Keratinocyte (primary cell): ENCODE measurements at regions not wholly inside any gene's neighbourhood (a gene's known extent, or its start where the extent isn't known, plus 50 kb on each side); places are given as distances from the start of the nearest gene placed in this dataset.

ENCODE experiments used
- DNase-seq: peaks from one replicate; pipeline ENCODE4 v3.0.0-alpha.2; 2011; ENCODE audit warnings: low read depth, missing footprints, low spot score
- FAIRE-seq: peaks from 2 replicates; lab custom pipeline; 2011; peaks lifted over from hg19 to GRCh38; lab: Jason Lieb, UNC
- H2AFZ ChIP-seq: 2 replicates; pipeline ENCODE4 v1.6.0; 2012; ENCODE audit warnings: low read length, control low read depth, inconsistent platforms; ENCODE audit not compliant: control insufficient read depth
- H3K27ac ChIP-seq: 2 replicates; pipeline ENCODE4 v1.5.1; 2011; ENCODE audit warnings: low read length; ENCODE audit not compliant: control insufficient read depth, insufficient read depth
- H3K27me3 ChIP-seq: 3 replicates; pipeline ENCODE4 v1.6.0; 2011; ENCODE audit warnings: low read length; ENCODE audit not compliant: control insufficient read depth, insufficient read depth; ENCODE audit errors: extremely low read depth
- H3K36me3 ChIP-seq, 2 experiments: 2 replicates in 1 of 2; 3 replicates in 1 of 2; pipeline ENCODE4 v1.5.1; 2011; ENCODE audit warnings: low read length in 2 of 2, mild to moderate bottlenecking in 1 of 2; ENCODE audit not compliant: control insufficient read depth in 2 of 2, insufficient read depth in 2 of 2; ENCODE audit errors: extremely low read depth in 1 of 2
- H3K4me1 ChIP-seq: 3 replicates; pipeline ENCODE4 v1.5.1; 2011; ENCODE audit warnings: low read length; ENCODE audit not compliant: control insufficient read depth, insufficient read depth; ENCODE audit errors: extremely low read depth
- H3K4me2 ChIP-seq: 3 replicates; pipeline ENCODE4 v1.6.0; 2011; ENCODE audit warnings: low read depth, low read length; ENCODE audit not compliant: control insufficient read depth, insufficient read depth; ENCODE audit errors: extremely low read depth
- H3K4me3 ChIP-seq, 3 experiments: fragments of 200-600 bp in 1 of 3; sonication (generic) in 1 of 3; 2 replicates in 2 of 3; 3 replicates in 1 of 3; pipeline ENCODE4 v1.5.1; 2011 to 2016; ENCODE audit warnings: low read length in 3 of 3, mild to moderate bottlenecking in 3 of 3, control low read depth in 2 of 3, inconsistent platforms in 1 of 3, low read depth in 1 of 3, mixed read lengths in 1 of 3, mixed run types in 1 of 3, moderate library complexity in 1 of 3; ENCODE audit not compliant: control insufficient read depth in 2 of 3, insufficient read depth in 2 of 3; ENCODE audit errors: extremely low read depth in 1 of 3
- H3K79me2 ChIP-seq: 2 replicates; pipeline ENCODE4 v1.6.0; 2012; ENCODE audit warnings: low read length; ENCODE audit not compliant: control insufficient read depth, insufficient read depth
- H3K9ac ChIP-seq: 3 replicates; pipeline ENCODE4 v1.6.0; 2011; ENCODE audit warnings: low read length; ENCODE audit not compliant: control insufficient read depth, insufficient read depth; ENCODE audit errors: extremely low read depth
- H3K9me1 ChIP-seq: 3 replicates; pipeline ENCODE4 v1.6.0; 2011; ENCODE audit warnings: low read length; ENCODE audit not compliant: control insufficient read depth, insufficient read depth; ENCODE audit errors: extremely low read depth
- H3K9me3 ChIP-seq: 2 replicates; pipeline ENCODE4 v1.5.1; 2012; ENCODE audit warnings: low read depth, low read length; ENCODE audit not compliant: control insufficient read depth
- H4K20me1 ChIP-seq: 3 replicates; pipeline ENCODE4 v1.6.0; 2011; ENCODE audit warnings: low read length; ENCODE audit not compliant: control insufficient read depth, insufficient read depth; ENCODE audit errors: extremely low read depth
- EZH2 ChIP-seq: IDR thresholded peaks from one replicate; pipeline ENCODE4 v1.6.1; 2012; ENCODE audit warnings: inconsistent platforms, mild to moderate bottlenecking, low read length, moderate library complexity
- dilution Hi-C: fragments of 300-500 bp; cut with MboI; formaldehyde crosslinking; loops from one replicate; pipeline ENCODE4 v1.7.0; 2020; ENCODE audit warnings: low sequenced_read_pairs; ENCODE audit not compliant: extremely low pct_ligation_motif_present
- TF ChIP-seq, protein P1 (sequence below), 3 experiments: IDR thresholded peaks in 1 of 3; conservative IDR thresholded peaks in 1 of 3; optimal IDR thresholded peaks in 1 of 3; 2 replicates in 2 of 3; 3 replicates in 1 of 3; pipeline versions ENCODE3 to v1.5.1; 2011; ENCODE audit warnings: low read length in 3 of 3, mild to moderate bottlenecking in 3 of 3, moderate library complexity in 2 of 3, control low read depth in 1 of 3, inconsistent platforms in 1 of 3; ENCODE audit not compliant: insufficient read depth in 2 of 3; ENCODE audit errors: extremely low read depth in 1 of 3

- no peaks in the 10 kb centered on the region for H3K9me3 ChIP-seq
- no peaks in the 10 kb centered on the region for H4K20me1 ChIP-seq
- dilution Hi-C loops: no loop called here
- H3K36me3 ChIP-seq: no peaks in the 10 kb centered on the region
- no peak for FAIRE-seq
- TF ChIP-seq, protein P1, sequence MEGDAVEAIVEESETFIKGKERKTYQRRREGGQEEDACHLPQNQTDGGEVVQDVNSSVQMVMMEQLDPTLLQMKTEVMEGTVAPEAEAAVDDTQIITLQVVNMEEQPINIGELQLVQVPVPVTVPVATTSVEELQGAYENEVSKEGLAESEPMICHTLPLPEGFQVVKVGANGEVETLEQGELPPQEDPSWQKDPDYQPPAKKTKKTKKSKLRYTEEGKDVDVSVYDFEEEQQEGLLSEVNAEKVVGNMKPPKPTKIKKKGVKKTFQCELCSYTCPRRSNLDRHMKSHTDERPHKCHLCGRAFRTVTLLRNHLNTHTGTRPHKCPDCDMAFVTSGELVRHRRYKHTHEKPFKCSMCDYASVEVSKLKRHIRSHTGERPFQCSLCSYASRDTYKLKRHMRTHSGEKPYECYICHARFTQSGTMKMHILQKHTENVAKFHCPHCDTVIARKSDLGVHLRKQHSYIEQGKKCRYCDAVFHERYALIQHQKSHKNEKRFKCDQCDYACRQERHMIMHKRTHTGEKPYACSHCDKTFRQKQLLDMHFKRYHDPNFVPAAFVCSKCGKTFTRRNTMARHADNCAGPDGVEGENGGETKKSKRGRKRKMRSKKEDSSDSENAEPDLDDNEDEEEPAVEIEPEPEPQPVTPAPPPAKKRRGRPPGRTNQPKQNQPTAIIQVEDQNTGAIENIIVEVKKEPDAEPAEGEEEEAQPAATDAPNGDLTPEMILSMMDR (optimal IDR thresholded peaks at IDR 0.05 in 1 of 3, IDR thresholded peaks at IDR 0.05 in 1 of 3, conservative IDR thresholded peaks at IDR 0.05 in 1 of 3; ENCODE audit: extremely low read depth in 1 of 3, insufficient read depth in 2 of 3, low read length in 3 of 3): no peak
- no peak for TF ChIP-seq EZH2
- no peak overlapping the region for H3K4me3 ChIP-seq
- H3K9me1 ChIP-seq: no peaks in the 10 kb centered on the region
- H3K27ac ChIP-seq: no peak overlapping the region
- H3K4me1 ChIP-seq: no peaks in the 10 kb centered on the region
- DNase-seq: no peak
- no peak overlapping the region for H3K4me2 ChIP-seq
- no peak overlapping the region for H2AFZ ChIP-seq
- no peaks in the 10 kb centered on the region for H3K27me3 ChIP-seq
- H3K79me2 ChIP-seq: no peaks in the 10 kb centered on the region
- no peak overlapping the region for H3K9ac ChIP-seq
Observed at GRCh38 chr10:6674291-6674690, 94.2 kb upstream of the PRKCQ start.

GRCh38 chr10:6671976-6672375 is 91.9 kb upstream of the PRKCQ start:
- dilution Hi-C loops: no loop called here
- Histone ChIP-seq H2AFZ (no peak overlapping the region), H3K9me3 (no peaks in the 10 kb centered on the region), H3K9ac (no peak overlapping the region), H3K36me3 (no peaks in the 10 kb centered on the region), H3K27ac (no peak overlapping the region), H4K20me1 (no peaks in the 10 kb centered on the region), H3K27me3 (no peaks in the 10 kb centered on the region), H3K79me2 (no peaks in the 10 kb centered on the region), H3K4me3 (no peak overlapping the region), H3K9me1 (no peaks in the 10 kb centered on the region), H3K4me1 (no peaks in the 10 kb centered on the region), H3K4me2 (no peak overlapping the region)
- DNase-seq (no peak), FAIRE-seq (no peak)
- TF ChIP-seq, protein P1 (optimal IDR thresholded peaks at IDR 0.05 in 1 of 3, IDR thresholded peaks at IDR 0.05 in 1 of 3, conservative IDR thresholded peaks at IDR 0.05 in 1 of 3; ENCODE audit: extremely low read depth in 1 of 3, insufficient read depth in 2 of 3, low read length in 3 of 3): no peak
- TF ChIP-seq EZH2: no peak
